GM12873 (cell line): ENCODE measurements at regions not wholly inside any gene's neighbourhood (a gene's known extent, or its start where the extent isn't known, plus 50 kb on each side); places are given as distances from the start of the nearest gene placed in this dataset.

Experiments used
- CTCF ChIP-seq: IDR thresholded peaks from 2 replicates; pipeline ENCODE4 v1.5.1; 2012; ENCODE audit warnings: low read depth, mild to moderate bottlenecking, moderate library complexity, low read length, control low read depth; ENCODE audit not compliant: insufficient read depth; ENCODE audit errors: missing control alignments

DNA sequence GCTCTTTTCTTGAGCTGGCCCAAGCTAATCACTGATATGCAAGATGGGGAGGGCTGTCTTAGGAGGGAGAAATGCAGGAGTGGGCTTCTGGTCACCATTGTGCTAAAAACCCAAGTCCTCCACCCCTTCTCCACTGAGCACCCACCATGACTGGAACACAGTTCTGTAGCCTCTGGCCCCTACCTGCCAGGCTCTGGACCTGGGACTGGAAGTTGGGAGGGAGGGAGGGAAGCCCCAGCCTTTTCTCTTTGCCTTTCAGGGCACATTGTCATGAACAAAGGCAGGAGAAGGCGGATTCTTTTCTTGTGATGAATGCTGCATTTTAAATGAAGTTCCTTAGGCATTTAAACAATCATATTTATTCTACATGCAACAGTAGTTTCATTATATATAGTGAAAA lies 559.1 kb upstream of the TRPC7 start:
- TF ChIP-seq CTCF, result no peak

DNA sequence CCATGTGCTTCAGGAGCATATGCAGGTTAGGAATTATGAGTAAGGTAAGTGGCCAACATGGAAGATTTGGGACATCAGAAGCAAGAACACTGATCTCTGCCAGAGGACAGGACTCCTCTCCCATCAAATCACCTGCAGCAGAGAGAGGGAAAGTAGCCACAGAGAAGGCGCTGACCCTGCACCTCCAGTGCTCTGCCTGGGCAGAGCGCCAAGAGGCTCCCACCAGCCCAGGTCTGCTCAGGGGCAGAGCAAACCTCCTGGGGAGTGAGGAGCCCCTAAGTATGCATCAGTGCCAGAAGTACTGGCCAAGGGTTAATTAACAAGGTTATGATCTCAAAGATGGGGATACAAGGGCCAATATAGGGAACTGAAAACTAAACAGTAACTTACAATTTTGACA lies 545.3 kb upstream of the TRPC7 start:
- TF ChIP-seq CTCF, result no peak

DNA sequence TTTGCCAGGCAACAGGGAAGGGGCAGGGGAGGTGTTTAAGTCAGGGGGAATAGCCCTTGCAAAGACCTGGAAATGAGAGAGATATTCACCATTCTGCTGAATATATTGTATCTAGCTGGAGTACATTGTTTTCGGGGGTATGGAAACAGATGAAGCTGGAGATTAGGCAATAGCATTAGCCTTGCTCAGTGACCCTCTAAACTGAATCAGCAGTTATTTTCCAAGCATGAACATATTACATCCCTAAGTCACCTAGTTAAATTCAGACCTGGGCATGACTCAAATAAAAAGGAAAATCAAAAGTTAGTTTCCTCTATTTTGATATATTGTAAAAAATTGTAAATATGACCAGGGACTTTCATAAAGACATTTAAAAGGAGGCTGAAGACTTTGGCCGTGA lies 544.6 kb upstream of the TRPC7 start:
- no peak for TF ChIP-seq CTCF

- TF ChIP-seq CTCF, result no peak
Observed at GRCh38 chr5:136907371-136907770, 542.0 kb upstream of the TRPC7 start.

GRCh38 chr5:136906545-136906944 lies 541.2 kb upstream of the TRPC7 start:
- no peak for TF ChIP-seq CTCF

GRCh38 chr5:136905571-136905970 lies 540.2 kb upstream of the TRPC7 start:
- no peak for TF ChIP-seq CTCF

GRCh38 chr5:136894070-136894469 lies 528.7 kb upstream of the TRPC7 start:
- no peak for TF ChIP-seq CTCF

- no peak for TF ChIP-seq CTCF
Observed at GRCh38 chr5:136892000-136892399, 526.7 kb upstream of the TRPC7 start.
